A673 (cell line): ENCODE measurements at regions not wholly inside any gene's neighbourhood (a gene's known extent, or its start where the extent isn't known, plus 50 kb on each side); places are given as distances from the start of the nearest gene placed in this dataset.

Source experiments
- BruUV-seq: library from RNA; stranded (reverse); fragments of 400-500 nt; replicated peaks from 2 replicates; lab custom pipeline; 2021; lab: Mats Ljungman, UMichigan
- CTCF ChIA-PET: fragments of 300-600 bp; sonication (Branson Sonifier 250); formaldehyde crosslinking; loops from one replicate; lab custom pipeline; 2022; ENCODE audit warnings: antibody characterized with exemption; lab: Charles Lee
- POLR2A ChIA-PET: fragments of 300-600 bp; sonication (Branson Sonifier 250); formaldehyde crosslinking; loops from one replicate; lab custom pipeline; 2022; ENCODE audit warnings: antibody characterized with exemption; ENCODE audit not compliant: low non-redundant PET; lab: Charles Lee
- DNase-seq: peaks from one replicate; pipeline ENCODE4 v3.0.0-alpha.2; 2015; ENCODE audit warnings: low spot score
- H3K27ac ChIP-seq: fragments of 200-600 bp; sonication (generic); 2 replicates; pipeline ENCODE4 v1.5.1; 2016; ENCODE audit warnings: mixed run types, low read depth, mild to moderate bottlenecking, mixed read lengths, antibody characterized with exemption, low read length; ENCODE audit not compliant: poor library complexity, severe bottlenecking
- H3K27me3 ChIP-seq: fragments of 200-600 bp; sonication (generic); replicated peaks from 2 replicates; pipeline ENCODE4 v1.6.1; 2017; ENCODE audit warnings: mixed run types, low read depth, mild to moderate bottlenecking, mixed read lengths, antibody characterized with exemption, low read length; ENCODE audit not compliant: insufficient read depth, poor library complexity
- H3K36me3 ChIP-seq: fragments of 200-600 bp; sonication (generic); 2 replicates; pipeline ENCODE4 v1.6.1; 2016; ENCODE audit warnings: mixed run types, mild to moderate bottlenecking, mixed read lengths, antibody characterized with exemption, low read length; ENCODE audit not compliant: insufficient read depth, poor library complexity, severe bottlenecking
- H3K4me1 ChIP-seq: fragments of 200-600 bp; sonication (generic); 2 replicates; pipeline ENCODE4 v1.6.1; 2017; ENCODE audit warnings: mixed run types, mild to moderate bottlenecking, mixed read lengths, antibody characterized with exemption, low read length; ENCODE audit not compliant: insufficient read depth, poor library complexity, severe bottlenecking
- H3K4me3 ChIP-seq: fragments of 200-600 bp; sonication (generic); 2 replicates; pipeline ENCODE4 v1.5.1; 2016; ENCODE audit warnings: low read depth, mixed run types, mild to moderate bottlenecking, mixed read lengths, low read length; ENCODE audit not compliant: poor library complexity, severe bottlenecking
- H3K9me3 ChIP-seq: fragments of 200-600 bp; sonication (generic); 2 replicates; pipeline ENCODE4 v1.6.1; 2016; ENCODE audit warnings: mixed run types, low read depth, mild to moderate bottlenecking, mixed read lengths, antibody characterized with exemption, low read length; ENCODE audit not compliant: poor library complexity, severe bottlenecking
- CTCF ChIP-seq: fragments of 300-800, 200-600 bp; sonication (generic); conservative IDR thresholded peaks from 2 replicates; pipeline ENCODE4 v1.5.1; 2017; ENCODE audit warnings: low read depth, mild to moderate bottlenecking, antibody characterized with exemption, low read length, moderate library complexity, mixed read lengths
- EZH2 ChIP-seq: fragments of 200-600 bp; sonication (generic); IDR thresholded peaks from 2 replicates; pipeline ENCODE4 v1.6.1; 2017; ENCODE audit warnings: borderline replicate concordance, low read depth, mild to moderate bottlenecking, mixed read lengths, antibody characterized with exemption, low read length; ENCODE audit not compliant: poor library complexity, severe bottlenecking
- intact Hi-C: fragments of 100-400 bp; cut with micrococcal nuclease; formaldehyde crosslinking; loops from one replicate; pipeline ENCODE4 v1.10.0; 2022; ENCODE audit not compliant: unreplicated experiment

GRCh38 chr1:223007935-223008334 is 135.1 kb downstream of the TLR5 start:
- POLR2A ChIA-PET = no interaction called here
- peaks cover 8% of the 10 kb centered on the region for H3K4me1 ChIP-seq
- no peaks in the 10 kb centered on the region for H3K9me3 ChIP-seq
- CTCF ChIA-PET = no interaction called here
- BruUV-seq = no TSS peak
- DNase-seq = no peak
- intact Hi-C loops = no loop called here
- no peaks in the 10 kb centered on the region for H3K27me3 ChIP-seq
- H3K4me3 ChIP-seq = no peak overlapping the region
- TF ChIP-seq EZH2 = no peak
- no peak for TF ChIP-seq CTCF
- H3K27ac ChIP-seq = no peak overlapping the region
- H3K36me3 ChIP-seq = no peaks in the 10 kb centered on the region

- Histone ChIP-seq H3K9me3 (no peaks in the 10 kb centered on the region), H3K27me3 (no peaks in the 10 kb centered on the region), H3K4me1 (peaks cover 8% of the 10 kb centered on the region), H3K27ac (no peak overlapping the region), H3K36me3 (no peaks in the 10 kb centered on the region), H3K4me3 (no peak overlapping the region)
- TF ChIP-seq EZH2 (no peak), CTCF (no peak)
- no peak for DNase-seq
- BruUV-seq = no TSS peak
- ChIA-PET POLR2A (no interaction called here), CTCF (interaction anchor here (0.7 kb wide), 1 partner anchor 1745 kb away, joined by 3 read pairs; no protein-coding TSS in a partner anchor)
- intact Hi-C loops = no loop called here
Observed at GRCh38 chr1:223008808-223009207, 134.2 kb downstream of the TLR5 start.

- H3K27me3 ChIP-seq = no peaks in the 10 kb centered on the region
- no peaks in the 10 kb centered on the region for H3K36me3 ChIP-seq
- ChIA-PET CTCF (interaction anchor here (0.7 kb wide), 1 partner anchor 1745 kb away, joined by 3 read pairs; no protein-coding TSS in a partner anchor), POLR2A (no interaction called here)
- intact Hi-C loops = no loop called here
- no peaks in the 10 kb centered on the region for H3K9me3 ChIP-seq
- BruUV-seq = no TSS peak
- peaks cover 8% of the 10 kb centered on the region for H3K4me1 ChIP-seq
- no peak for DNase-seq
- no peak overlapping the region for H3K4me3 ChIP-seq
- TF ChIP-seq EZH2 (no peak), CTCF (no peak)
- no peak overlapping the region for H3K27ac ChIP-seq
Observed at GRCh38 chr1:223009406-223009805, 133.6 kb downstream of the TLR5 start.
